ENCODE measurements at regions not wholly inside any gene's neighbourhood (a gene's known extent, or its start where the extent isn't known, plus 50 kb on each side); places are given as distances from the start of the nearest gene placed in this dataset.

DNA sequence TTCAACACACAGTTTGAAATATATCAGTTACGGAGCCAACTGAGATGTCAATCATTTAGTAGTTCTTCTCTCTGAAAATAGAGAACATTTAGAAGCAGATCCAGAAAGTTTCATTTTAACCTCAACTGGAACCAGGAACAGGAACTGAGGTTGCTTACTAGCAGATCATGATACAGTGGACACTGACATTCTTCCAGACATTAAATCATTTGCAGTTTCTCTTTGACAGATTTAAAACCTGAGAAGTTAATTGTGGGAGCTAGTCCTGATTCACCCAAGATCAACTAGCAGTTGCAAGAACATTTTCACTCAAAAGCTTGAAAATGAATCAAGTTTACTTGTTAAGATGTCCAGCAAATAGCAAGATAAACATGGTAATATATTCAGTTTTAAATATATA lies 135.4 kb downstream of the SLC17A6 start:
- no peak for DNase-seq
- no peak overlapping the region for H3K27ac ChIP-seq (ENCODE audit: low read depth in 2 of 2, low read length in 1 of 2)
- no peak overlapping the region for H3K4me3 ChIP-seq (ENCODE audit: low read depth in 2 of 2, low read length in 1 of 2)
- H3K9ac ChIP-seq, result no peak overlapping the region
- no peaks in the 10 kb centered on the region for H4K20me1 ChIP-seq (ENCODE audit: insufficient read depth)
- no peaks in the 10 kb centered on the region for H3K27me3 ChIP-seq (ENCODE audit: insufficient read depth)
- H2AFZ ChIP-seq (ENCODE audit: low read depth), result no peak overlapping the region
- H3K9me3 ChIP-seq, result no peaks in the 10 kb centered on the region
- 71% methylated on average over 1 of the region's 1 CpG for WGBS (ENCODE audit: low lambda C conversion rate)
- H3K4me2 ChIP-seq, result no peak overlapping the region
- CTCF ChIA-PET, result interaction anchor here (0.6 kb wide), 1 partner anchor 255 kb away, joined by 3 read pairs; no protein-coding TSS in a partner anchor
- no peaks in the 10 kb centered on the region for H3K36me3 ChIP-seq (replicated peaks in 1 of 2; ENCODE audit: control insufficient read depth in 1 of 2, insufficient read depth in 2 of 2, low read length in 1 of 2)
- POLR2A ChIA-PET, result no interaction called here
- TF ChIP-seq GABPA (IDR thresholded peaks at IDR 0.05; ENCODE audit: low read depth) (no peak), RXRA (IDR thresholded peaks at IDR 0.05; ENCODE audit: borderline replicate concordance, low read depth) (no peak), NFIC (IDR thresholded peaks at IDR 0.05; ENCODE audit: borderline replicate concordance) (no peak), POLR2AphosphoS5 (IDR thresholded peaks at IDR 0.05; ENCODE audit: low read depth, low read length) (no peak)
- TF ChIP-seq, protein P1, sequence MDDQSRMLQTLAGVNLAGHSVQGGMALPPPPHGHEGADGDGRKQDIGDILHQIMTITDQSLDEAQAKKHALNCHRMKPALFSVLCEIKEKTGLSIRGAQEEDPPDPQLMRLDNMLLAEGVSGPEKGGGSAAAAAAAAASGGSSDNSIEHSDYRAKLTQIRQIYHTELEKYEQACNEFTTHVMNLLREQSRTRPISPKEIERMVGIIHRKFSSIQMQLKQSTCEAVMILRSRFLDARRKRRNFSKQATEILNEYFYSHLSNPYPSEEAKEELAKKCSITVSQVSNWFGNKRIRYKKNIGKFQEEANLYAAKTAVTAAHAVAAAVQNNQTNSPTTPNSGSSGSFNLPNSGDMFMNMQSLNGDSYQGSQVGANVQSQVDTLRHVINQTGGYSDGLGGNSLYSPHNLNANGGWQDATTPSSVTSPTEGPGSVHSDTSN (IDR thresholded peaks at IDR 0.05), result no peak
- H3K9me2 ChIP-seq, result no peaks in the 10 kb centered on the region
- no peaks in the 10 kb centered on the region for H3K79me2 ChIP-seq (ENCODE audit: insufficient read depth)
- H3F3A ChIP-seq (replicated peaks; ENCODE audit: insufficient read depth), result no peaks in the 10 kb centered on the region
- no peaks in the 10 kb centered on the region for H3K4me1 ChIP-seq (ENCODE audit: control insufficient read depth in 1 of 2, insufficient read depth in 2 of 2, low read depth in 1 of 2, low read length in 1 of 2)

DNA sequence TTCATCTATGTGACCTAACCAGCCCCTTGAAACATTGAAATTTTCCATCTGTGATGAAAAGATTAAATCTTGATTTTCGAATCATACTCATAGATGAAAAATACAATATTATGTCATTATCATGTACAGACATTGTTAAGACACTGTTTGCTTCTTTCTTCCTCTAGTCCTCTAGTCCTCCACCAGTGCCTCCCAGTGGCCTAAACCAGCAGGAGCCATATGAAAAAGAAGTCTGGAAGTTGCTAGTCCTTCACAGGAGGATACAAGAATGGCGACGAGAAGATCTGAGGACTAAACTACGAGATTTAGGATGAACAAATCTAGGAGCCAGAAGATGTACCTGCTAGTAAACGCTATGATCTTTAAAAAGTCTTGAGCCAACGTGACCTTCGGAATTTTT lies 134.1 kb downstream of the SLC17A6 start:
- Histone ChIP-seq H4K20me1 (ENCODE audit: insufficient read depth) (no peaks in the 10 kb centered on the region), H3K4me2 (no peak overlapping the region), H2AFZ (ENCODE audit: low read depth) (no peak overlapping the region), H3K9ac (no peak overlapping the region), H3K36me3 (replicated peaks in 1 of 2; ENCODE audit: control insufficient read depth in 1 of 2, insufficient read depth in 2 of 2, low read length in 1 of 2) (no peaks in the 10 kb centered on the region), H3K4me1 (ENCODE audit: control insufficient read depth in 1 of 2, insufficient read depth in 2 of 2, low read depth in 1 of 2, low read length in 1 of 2) (no peaks in the 10 kb centered on the region), H3K27ac (ENCODE audit: low read depth in 2 of 2, low read length in 1 of 2) (no peak overlapping the region), H3K27me3 (ENCODE audit: insufficient read depth) (no peaks in the 10 kb centered on the region), H3K79me2 (ENCODE audit: insufficient read depth) (no peaks in the 10 kb centered on the region), H3F3A (replicated peaks; ENCODE audit: insufficient read depth) (no peaks in the 10 kb centered on the region), H3K9me2 (no peaks in the 10 kb centered on the region), H3K4me3 (ENCODE audit: low read depth in 2 of 2, low read length in 1 of 2) (no peak overlapping the region), H3K9me3 (no peaks in the 10 kb centered on the region)
- no peak for DNase-seq
- WGBS (ENCODE audit: low lambda C conversion rate), result 51% methylated on average over 7 of the region's 7 CpGs
- TF ChIP-seq, protein P2, sequence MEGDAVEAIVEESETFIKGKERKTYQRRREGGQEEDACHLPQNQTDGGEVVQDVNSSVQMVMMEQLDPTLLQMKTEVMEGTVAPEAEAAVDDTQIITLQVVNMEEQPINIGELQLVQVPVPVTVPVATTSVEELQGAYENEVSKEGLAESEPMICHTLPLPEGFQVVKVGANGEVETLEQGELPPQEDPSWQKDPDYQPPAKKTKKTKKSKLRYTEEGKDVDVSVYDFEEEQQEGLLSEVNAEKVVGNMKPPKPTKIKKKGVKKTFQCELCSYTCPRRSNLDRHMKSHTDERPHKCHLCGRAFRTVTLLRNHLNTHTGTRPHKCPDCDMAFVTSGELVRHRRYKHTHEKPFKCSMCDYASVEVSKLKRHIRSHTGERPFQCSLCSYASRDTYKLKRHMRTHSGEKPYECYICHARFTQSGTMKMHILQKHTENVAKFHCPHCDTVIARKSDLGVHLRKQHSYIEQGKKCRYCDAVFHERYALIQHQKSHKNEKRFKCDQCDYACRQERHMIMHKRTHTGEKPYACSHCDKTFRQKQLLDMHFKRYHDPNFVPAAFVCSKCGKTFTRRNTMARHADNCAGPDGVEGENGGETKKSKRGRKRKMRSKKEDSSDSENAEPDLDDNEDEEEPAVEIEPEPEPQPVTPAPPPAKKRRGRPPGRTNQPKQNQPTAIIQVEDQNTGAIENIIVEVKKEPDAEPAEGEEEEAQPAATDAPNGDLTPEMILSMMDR (IDR thresholded peaks at IDR 0.05), result peak; percentile 31; the same call in 1 of the 2 replicates
- TF ChIP-seq FOSL2 (IDR thresholded peaks at IDR 0.05; ENCODE audit: borderline replicate concordance, low read depth), result no peak
- ChIA-PET CTCF (no interaction called here), POLR2A (no interaction called here)

DNA sequence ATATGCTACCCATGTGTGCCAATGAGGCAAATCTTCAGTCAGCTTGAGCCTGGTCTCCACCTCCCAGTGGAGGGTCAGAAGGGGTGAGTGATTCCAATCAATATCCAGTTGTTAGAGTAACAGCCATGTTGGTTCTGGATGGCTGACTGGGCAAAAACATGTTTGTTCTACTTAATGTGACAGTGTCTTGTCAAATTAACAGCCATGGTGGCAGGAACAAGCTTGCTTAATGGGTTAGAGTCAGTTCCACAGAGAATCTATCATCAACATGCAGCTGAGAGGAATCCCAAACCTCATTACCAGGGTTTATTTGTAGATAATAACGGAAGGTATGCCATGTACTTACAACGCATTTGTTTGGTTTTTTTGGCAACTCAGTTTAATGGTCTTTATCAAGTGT lies 133.2 kb downstream of the SLC17A6 start:
- H3K27me3 ChIP-seq (ENCODE audit: insufficient read depth), result no peaks in the 10 kb centered on the region
- H2AFZ ChIP-seq (ENCODE audit: low read depth), result no peak overlapping the region
- H3F3A ChIP-seq (replicated peaks; ENCODE audit: insufficient read depth), result no peaks in the 10 kb centered on the region
- H3K36me3 ChIP-seq (replicated peaks in 1 of 2; ENCODE audit: control insufficient read depth in 1 of 2, insufficient read depth in 2 of 2, low read length in 1 of 2), result no peaks in the 10 kb centered on the region
- no peak overlapping the region for H3K4me3 ChIP-seq (ENCODE audit: low read depth in 2 of 2, low read length in 1 of 2)
- no peaks in the 10 kb centered on the region for H3K79me2 ChIP-seq (ENCODE audit: insufficient read depth)
- no peak overlapping the region for H3K27ac ChIP-seq (ENCODE audit: low read depth in 2 of 2, low read length in 1 of 2)
- H3K4me1 ChIP-seq (ENCODE audit: control insufficient read depth in 1 of 2, insufficient read depth in 2 of 2, low read depth in 1 of 2, low read length in 1 of 2), result no peaks in the 10 kb centered on the region
- no peak overlapping the region for H3K4me2 ChIP-seq
- no peaks in the 10 kb centered on the region for H3K9me2 ChIP-seq
- no peaks in the 10 kb centered on the region for H4K20me1 ChIP-seq (ENCODE audit: insufficient read depth)
- WGBS (ENCODE audit: low lambda C conversion rate), result 64% methylated on average over 2 of the region's 2 CpGs
- TF ChIP-seq GATA2 (CRISPR knock-in tag; IDR thresholded peaks at IDR 0.05), result no peak
- no peak for TF ChIP-seq ELF1 (IDR thresholded peaks at IDR 0.05)
- TF ChIP-seq, protein P2 (IDR thresholded peaks at IDR 0.05), result no peak
- no peak for TF ChIP-seq RFX5 (IDR thresholded peaks at IDR 0.05; ENCODE audit: low read length)
- CTCF ChIA-PET, result interaction anchor here (1.2 kb wide), 1 partner anchor 136 kb away, joined by 3 read pairs; no protein-coding TSS in a partner anchor
- H3K9ac ChIP-seq, result no peak overlapping the region
- POLR2A ChIA-PET, result no interaction called here
- no peaks in the 10 kb centered on the region for H3K9me3 ChIP-seq
- no peak for DNase-seq

Data from SK-N-SH (cell line).